ENCODE measurements at regions not wholly inside any gene's neighbourhood (a gene's known extent, or its start where the extent isn't known, plus 50 kb on each side); places are given as distances from the start of the nearest gene placed in this dataset.

GRCh38 chr6:43953256-43953655 lies 174.0 kb downstream of the MRPL14 start:
- no peak overlapping the region for H3K27ac ChIP-seq (ENCODE audit: control insufficient read depth, insufficient read depth)
- no peak for DNase-seq (ENCODE audit: low read depth, low spot score)
- ChIA-PET POLR2A (interaction anchor here (0.7 to 1.0 kb wide), 3 partner anchors 29 to 107 kb away, joined by 3 read pairs; no protein-coding TSS in a partner anchor), SMC1A (ENCODE audit: uncharacterized antibody, unreplicated experiment) (interaction anchor here (1.0 to 2.6 kb wide), 5 partner anchors 17 to 183 kb away, joined by 3 to 8 read pairs (median 5); partner anchors contain the start of gene VEGFA), RAD21 (ENCODE audit: unreplicated experiment) (interaction anchor here (1.0 to 2.1 kb wide), 10 partner anchors 47 to 228 kb away, joined by 3 to 11 read pairs (median 4); partner anchors contain the start of gene VEGFA), CTCF (interaction anchor here (0.6 to 3.1 kb wide), 19 partner anchors 12 to 1529 kb away, joined by 3 to 26 read pairs (median 5); partner anchors contain the start of gene VEGFA)
- 42% methylated on average over 2 of the region's 2 CpGs for WGBS (ENCODE audit: insufficient coverage, insufficient replicate concordance, low lambda C conversion rate, missing lambda C conversion rate)
- no peaks in the 10 kb centered on the region for H3K79me2 ChIP-seq (ENCODE audit: control insufficient read depth, insufficient read depth, low read length)
- H3K4me2 ChIP-seq (ENCODE audit: control insufficient read depth, insufficient read depth) = no peak overlapping the region
- no peak overlapping the region for H3K9ac ChIP-seq (ENCODE audit: control insufficient read depth, insufficient read depth, low read length)
- no TSS peak for BruUV-seq (replicated peaks)
- intact Hi-C loops (cut with micrococcal nuclease; ENCODE audit: unreplicated experiment) (loop anchor here (2.0 to 5.0 kb wide), 2 partner anchors 48 to 181 kb away; partner anchors contain the start of gene VEGFA), in situ Hi-C loops (cut with MboI) (no loop called here)
- peaks cover 4% of the 10 kb centered on the region for H3K9me3 ChIP-seq (replicated peaks; ENCODE audit: control insufficient read depth, insufficient read depth, low read length)
- no peak for ATAC-seq
- no peaks in the 10 kb centered on the region for H3K27me3 ChIP-seq (replicated peaks in 1 of 2; ENCODE audit: control insufficient read depth in 2 of 2, insufficient read depth in 2 of 2, low read length in 1 of 2)
- H3K4me3 ChIP-seq = no peak overlapping the region
- no peaks in the 10 kb centered on the region for H3K36me3 ChIP-seq (ENCODE audit: control insufficient read depth in 2 of 2, insufficient read depth in 2 of 2, low read length in 1 of 2)
- H2AFZ ChIP-seq (ENCODE audit: control insufficient read depth, low read depth, low read length) = no peak overlapping the region
- TF ChIP-seq SPI1 (IDR thresholded peaks at IDR 0.05; ENCODE audit: borderline replicate concordance, insufficient read depth, low read depth, low read length) = peak; percentile 43; the same call in 1 of the 2 replicates
- TF ChIP-seq RB1 (IDR thresholded peaks at IDR 0.05; ENCODE audit: borderline replicate concordance) = no peak
- no peaks in the 10 kb centered on the region for H3K4me1 ChIP-seq (ENCODE audit: control insufficient read depth, insufficient read depth, low read length)
- no peaks in the 10 kb centered on the region for H4K20me1 ChIP-seq (ENCODE audit: control insufficient read depth, insufficient read depth)
- FAIRE-seq = no peak

GRCh38 chr6:43952746-43953145 lies 174.5 kb downstream of the MRPL14 start:
- peaks cover 4% of the 10 kb centered on the region for H3K9me3 ChIP-seq (replicated peaks; ENCODE audit: control insufficient read depth, insufficient read depth, low read length)
- ATAC-seq (peak; percentile 52), DNase-seq (ENCODE audit: low read depth, low spot score) (no peak), FAIRE-seq (no peak)
- WGBS (ENCODE audit: insufficient coverage, insufficient replicate concordance, low lambda C conversion rate, missing lambda C conversion rate) = 45% methylated on average over 1 of the region's 1 CpG
- H2AFZ ChIP-seq (ENCODE audit: control insufficient read depth, low read depth, low read length) = no peak overlapping the region
- TF ChIP-seq MYB (IDR thresholded peaks at IDR 0.05; ENCODE audit: borderline replicate concordance, low read depth, low read length) (no peak), BCLAF1 (IDR thresholded peaks at IDR 0.05) (no peak), CTCF (IDR thresholded peaks at IDR 0.05 in 2 of 3, conservative IDR thresholded peaks at IDR 0.05 in 1 of 3; ENCODE audit: control insufficient read depth in 2 of 3, extremely low read depth in 1 of 3, insufficient read depth in 1 of 3, low read depth in 3 of 3, low read length in 3 of 3) (peak; percentile 17 to 28 (median 18); a peak in 1 of 6 replicates), JUNB (IDR thresholded peaks at IDR 0.05) (no peak), BACH1 (IDR thresholded peaks at IDR 0.05; ENCODE audit: borderline replicate concordance) (no peak)
- no peaks in the 10 kb centered on the region for H4K20me1 ChIP-seq (ENCODE audit: control insufficient read depth, insufficient read depth)
- ChIA-PET SMC1A (ENCODE audit: uncharacterized antibody, unreplicated experiment) (interaction anchor here (1.4 to 2.6 kb wide), 4 partner anchors 17 to 179 kb away, joined by 3 to 8 read pairs (median 6); no protein-coding TSS in a partner anchor), RAD21 (ENCODE audit: unreplicated experiment) (interaction anchor here (0.7 to 1.6 kb wide), 5 partner anchors 48 to 183 kb away, joined by 3 to 7 read pairs (median 4); partner anchors contain the start of gene VEGFA), CTCF (interaction anchor here (1.0 to 3.1 kb wide), 15 partner anchors 11 to 230 kb away, joined by 3 to 26 read pairs (median 5); partner anchors contain the start of gene VEGFA), POLR2A (interaction anchor here (1.0 kb wide), 1 partner anchor 28 kb away, joined by 3 read pairs; no protein-coding TSS in a partner anchor)
- H3K4me3 ChIP-seq = no peak overlapping the region
- no peaks in the 10 kb centered on the region for H3K36me3 ChIP-seq (ENCODE audit: control insufficient read depth in 2 of 2, insufficient read depth in 2 of 2, low read length in 1 of 2)
- H3K79me2 ChIP-seq (ENCODE audit: control insufficient read depth, insufficient read depth, low read length) = no peaks in the 10 kb centered on the region
- BruUV-seq (replicated peaks) = no TSS peak
- H3K27me3 ChIP-seq (replicated peaks in 1 of 2; ENCODE audit: control insufficient read depth in 2 of 2, insufficient read depth in 2 of 2, low read length in 1 of 2) = no peaks in the 10 kb centered on the region
- H3K4me1 ChIP-seq (ENCODE audit: control insufficient read depth, insufficient read depth, low read length) = no peaks in the 10 kb centered on the region
- H3K4me2 ChIP-seq (ENCODE audit: control insufficient read depth, insufficient read depth) = no peak overlapping the region
- intact Hi-C loops (cut with micrococcal nuclease; ENCODE audit: unreplicated experiment) = loop anchor here (2.0 to 5.0 kb wide), 2 partner anchors 48 to 180 kb away; partner anchors contain the start of gene VEGFA
- H3K9ac ChIP-seq (ENCODE audit: control insufficient read depth, insufficient read depth, low read length) = no peak overlapping the region
- in situ Hi-C loops (cut with MboI) = no loop called here
- H3K27ac ChIP-seq (ENCODE audit: control insufficient read depth, insufficient read depth) = no peak overlapping the region
